GM12878 (cell line): ENCODE measurements at regions not wholly inside any gene's neighbourhood (a gene's known extent, or its start where the extent isn't known, plus 50 kb on each side); places are given as distances from the start of the nearest gene placed in this dataset.

Experiments
- ATAC-seq: fragments of 200-7000 bp; cut with Tn5 transposase; 3 replicates; pipeline ENCODE4 v1.9.1; 2020; ENCODE audit warnings: mild to moderate bottlenecking, moderate library complexity
- BruUV-seq: library from RNA; stranded (reverse); fragments of 400-500 nt; replicated peaks from 2 replicates; lab custom pipeline; 2021; lab: Mats Ljungman, UMichigan
- CTCF ChIA-PET: fragments of 300-600 bp; sonication (Branson Sonifier 250); formaldehyde crosslinking; extraction: SDS; loops from one replicate; lab custom pipeline; 2021; ENCODE audit warnings: inconsistent platforms; lab: Yijun Ruan, JAX
- POLR2A ChIA-PET: fragments of 350-600 bp; formaldehyde crosslinking; extraction: SDS; loops from one replicate; lab custom pipeline; 2021; ENCODE audit warnings: inconsistent platforms; lab: Charles Lee
- RAD21 ChIA-PET: fragments of 300-600 bp; sonication (Branson Sonifier 250); formaldehyde crosslinking; loops from one replicate; lab custom pipeline; 2023; ENCODE audit warnings: antibody characterized with exemption; ENCODE audit not compliant: unreplicated experiment; lab: Charles Lee
- SMC1A ChIA-PET: fragments of 300-600 bp; sonication (Branson Sonifier 250); formaldehyde crosslinking; loops from one replicate; lab custom pipeline; 2023; ENCODE audit not compliant: unreplicated experiment, uncharacterized antibody; lab: Charles Lee
- DNase-seq: peaks from one replicate; pipeline ENCODE4 v3.0.0-alpha.2; 2011; ENCODE audit warnings: low read depth, low spot score
- FAIRE-seq: peaks from 3 replicates; lab custom pipeline; 2011; peaks lifted over from hg19 to GRCh38; lab: Jason Lieb, UNC
- H2AFZ ChIP-seq: 2 replicates; pipeline ENCODE4 v1.6.0; 2011; ENCODE audit warnings: low read depth, low read length, control low read depth; ENCODE audit not compliant: control insufficient read depth
- H3K27ac ChIP-seq: 2 replicates; pipeline ENCODE4 v1.5.1; 2011; ENCODE audit warnings: control low read depth; ENCODE audit not compliant: control insufficient read depth, insufficient read depth
- H3K27me3 ChIP-seq, 2 experiments: replicated peaks in 1 of 2; 2 replicates each; pipeline versions ENCODE4 v1.6.0 to v1.6.1; 2011; ENCODE audit warnings: low read length in 1 of 2; ENCODE audit not compliant: control insufficient read depth in 2 of 2, insufficient read depth in 2 of 2
- H3K36me3 ChIP-seq, 2 experiments: 2 replicates each; pipeline ENCODE4 v1.5.1; 2011; ENCODE audit warnings: low read length in 1 of 2; ENCODE audit not compliant: control insufficient read depth in 2 of 2, insufficient read depth in 2 of 2
- H3K4me1 ChIP-seq: 2 replicates; pipeline ENCODE4 v1.6.1; 2011; ENCODE audit warnings: mild to moderate bottlenecking, low read length, moderate library complexity, mixed read lengths; ENCODE audit not compliant: control insufficient read depth, insufficient read depth
- H3K4me2 ChIP-seq: 2 replicates; pipeline ENCODE4 v1.6.0; 2011; ENCODE audit warnings: control low read depth; ENCODE audit not compliant: control insufficient read depth, insufficient read depth
- H3K4me3 ChIP-seq: fragments of 200-600 bp; sonication (generic); 2 replicates; pipeline ENCODE4 v1.5.1; 2016
- H3K79me2 ChIP-seq: 2 replicates; pipeline ENCODE4 v1.6.0; 2011; ENCODE audit warnings: low read length; ENCODE audit not compliant: control insufficient read depth, insufficient read depth
- H3K9ac ChIP-seq: 2 replicates; pipeline ENCODE4 v1.8.0; 2011; ENCODE audit warnings: low read length, control low read depth, mixed read lengths; ENCODE audit not compliant: control insufficient read depth, insufficient read depth
- H3K9me3 ChIP-seq: replicated peaks from 3 replicates; pipeline ENCODE4 v1.5.1; 2011; ENCODE audit warnings: mild to moderate bottlenecking, low read length; ENCODE audit not compliant: control insufficient read depth, insufficient read depth
- H4K20me1 ChIP-seq: 2 replicates; pipeline ENCODE4 v1.6.0; 2011; ENCODE audit not compliant: control insufficient read depth, insufficient read depth
- CHD1 ChIP-seq: IDR thresholded peaks from 2 replicates; pipeline ENCODE4 v1.6.1; 2012; ENCODE audit warnings: low read depth, low read length, improper control_type of control experiment
- CHD4 ChIP-seq: fragments of 200-600 bp; sonication (generic); IDR thresholded peaks from 2 replicates; pipeline ENCODE4 v1.6.1; 2016; ENCODE audit warnings: mild to moderate bottlenecking
- GABPA ChIP-seq: IDR thresholded peaks from 2 replicates; pipeline ENCODE4 v1.6.1; 2014; ENCODE audit warnings: antibody characterized with exemption, low read depth, mild to moderate bottlenecking, inconsistent platforms
- HDGF ChIP-seq: fragments of 450-650 bp; IDR thresholded peaks from 2 replicates; pipeline ENCODE4 v1.6.1; 2016; ENCODE audit warnings: antibody characterized with exemption
- IRF3 ChIP-seq: fragments of 450-650 bp; IDR thresholded peaks from 2 replicates; pipeline ENCODE4 v1.6.1; 2014; ENCODE audit warnings: mild to moderate bottlenecking
- NFYB ChIP-seq: IDR thresholded peaks from 2 replicates; pipeline ENCODE4 v1.6.1; 2011; ENCODE audit warnings: low read depth, mild to moderate bottlenecking, low read length, improper control_type of control experiment, moderate library complexity; ENCODE audit not compliant: insufficient read depth
- NRF1 ChIP-seq: conservative IDR thresholded peaks from 2 replicates; pipeline ENCODE4 v1.6.1; 2011; ENCODE audit warnings: mild to moderate bottlenecking, low read depth, low read length, improper control_type of control experiment
- RAD51 ChIP-seq: fragments of 450-650 bp; IDR thresholded peaks from 2 replicates; pipeline ENCODE4 v1.6.1; 2016; ENCODE audit warnings: moderate library complexity, mild to moderate bottlenecking, inconsistent platforms
- SIX5 ChIP-seq: IDR thresholded peaks from 2 replicates; pipeline ENCODE4 v1.6.1; 2011; ENCODE audit warnings: mild to moderate bottlenecking, low read depth, low read length, moderate library complexity; ENCODE audit not compliant: severe bottlenecking
- SMAD1 ChIP-seq: fragments of 450-650 bp; IDR thresholded peaks from 2 replicates; pipeline ENCODE4 v1.6.1; 2018; ENCODE audit warnings: mild to moderate bottlenecking, low read depth; ENCODE audit not compliant: partially characterized antibody
- STAT3 ChIP-seq: IDR thresholded peaks from 2 replicates; pipeline ENCODE4 v1.6.1; 2011; ENCODE audit warnings: low read depth, low read length, improper control_type of control experiment
- TCF12 ChIP-seq: IDR thresholded peaks from 2 replicates; pipeline ENCODE4 v1.6.1; 2011; ENCODE audit warnings: low read depth, mild to moderate bottlenecking, low read length
- TCF7 ChIP-seq: IDR thresholded peaks from 2 replicates; pipeline ENCODE4 v1.6.1; 2014; ENCODE audit warnings: antibody characterized with exemption, borderline replicate concordance
- YBX1 ChIP-seq: fragments of 450-650 bp; IDR thresholded peaks from 2 replicates; pipeline ENCODE4 v1.6.1; 2016; ENCODE audit warnings: antibody characterized with exemption
- ZBTB33 ChIP-seq: fragments of 450-650 bp; IDR thresholded peaks from 2 replicates; pipeline ENCODE4 v1.6.1; 2017; ENCODE audit warnings: mild to moderate bottlenecking
- ZNF24 ChIP-seq: fragments of 450-650 bp; IDR thresholded peaks from 2 replicates; pipeline ENCODE4 v1.6.1; 2017; ENCODE audit warnings: antibody characterized with exemption, mild to moderate bottlenecking
- ZNF687 ChIP-seq: fragments of 450-650 bp; IDR thresholded peaks from 2 replicates; pipeline ENCODE4 v1.6.1; 2017; ENCODE audit warnings: mild to moderate bottlenecking, moderate library complexity
- ZZZ3 ChIP-seq: IDR thresholded peaks from 2 replicates; pipeline ENCODE4 v1.6.1; 2011; ENCODE audit warnings: low read depth; ENCODE audit not compliant: control insufficient read depth, insufficient read length
- WGBS: methylation state at CpG from one replicate; pipeline ENCODE4 v1.1.6; 2016; ENCODE audit warnings: low lambda C conversion rate; ENCODE audit not compliant: insufficient replicate concordance, insufficient coverage; ENCODE audit errors: missing lambda C conversion rate; 5-methylcytosine and 5-hydroxymethylcytosine counted together
- in situ Hi-C: fragments of 300-500 bp; cut with MboI; formaldehyde crosslinking; loops from 9 replicates; pipeline ENCODE4 v1.14.3; 2018; ENCODE audit warnings: mixed read lengths
- intact Hi-C: fragments of 100-400 bp; cut with micrococcal nuclease; formaldehyde crosslinking; loops from one replicate; pipeline ENCODE4 v1.14.2; 2022; ENCODE audit not compliant: unreplicated experiment

GRCh38 chr11:122592641-122593040 is 62.9 kb upstream of the UBASH3B start:
- H3K9ac ChIP-seq: no peak overlapping the region
- no peaks in the 10 kb centered on the region for H3K4me1 ChIP-seq
- TF ChIP-seq RAD51 (no peak), TCF7 (no peak), YBX1 (no peak), SIX5 (no peak), CHD1 (no peak), STAT3 (no peak), ZNF687 (no peak), TCF12 (no peak), ZBTB33 (no peak), SMAD1 (no peak), ZNF24 (no peak), ZZZ3 (no peak), HDGF (no peak), GABPA (no peak), CHD4 (no peak), NFYB (no peak), IRF3 (no peak), NRF1 (no peak)
- in situ Hi-C loops (no loop called here), intact Hi-C loops (no loop called here)
- H3K27me3 ChIP-seq: no peaks in the 10 kb centered on the region
- H3K9me3 ChIP-seq: no peaks in the 10 kb centered on the region
- no peak for DNase-seq
- no peaks in the 10 kb centered on the region for H3K79me2 ChIP-seq
- CTCF ChIA-PET: interaction anchor here (1.3 to 2.8 kb wide), 2 partner anchors 12 to 260 kb away, joined by 3 to 18 read pairs; no protein-coding TSS in a partner anchor
- no peaks in the 10 kb centered on the region for H3K36me3 ChIP-seq
- POLR2A ChIA-PET: interaction anchor here (0.6 kb wide), 1 partner anchor 33 kb away, joined by 3 read pairs; no protein-coding TSS in a partner anchor
- no peak overlapping the region for H3K4me2 ChIP-seq
- FAIRE-seq: no peak
- ATAC-seq: no peak
- 14% methylated on average over 6 of the region's 6 CpGs for WGBS
- RAD21 ChIA-PET: no interaction called here
- SMC1A ChIA-PET: no interaction called here
- BruUV-seq: no TSS peak
- no peak overlapping the region for H3K4me3 ChIP-seq
- H3K27ac ChIP-seq: no peak overlapping the region
- no peak overlapping the region for H2AFZ ChIP-seq
- H4K20me1 ChIP-seq: no peaks in the 10 kb centered on the region
